ENCODE measurements at regions not wholly inside any gene's neighbourhood (a gene's known extent, or its start where the extent isn't known, plus 50 kb on each side); places are given as distances from the start of the nearest gene placed in this dataset.
"Not testable (repeated sequence)": the region's sequence is repeated elsewhere in the genome, so short reads cannot be mapped to it uniquely, and the experiment has no call there.

DNA sequence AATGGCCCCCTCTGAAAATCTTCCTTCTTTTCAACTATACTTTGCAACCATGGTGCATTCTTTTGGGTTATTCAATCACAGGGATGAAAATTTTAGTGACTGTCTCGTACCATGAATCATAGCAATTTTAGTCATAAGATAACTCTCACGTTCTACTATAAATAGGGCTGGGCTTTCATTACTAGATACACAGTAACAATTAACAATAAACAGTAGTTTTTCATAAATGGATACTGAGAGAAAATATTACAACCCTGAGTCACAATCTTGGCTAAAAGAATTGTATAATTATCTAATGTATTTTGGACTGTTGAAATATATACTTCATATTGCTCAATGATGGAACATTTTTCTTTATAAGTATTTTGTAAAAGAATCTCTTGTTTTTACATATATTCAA lies 96.1 kb downstream of the TEX35 start:
- DNase-seq: no peak

DNA sequence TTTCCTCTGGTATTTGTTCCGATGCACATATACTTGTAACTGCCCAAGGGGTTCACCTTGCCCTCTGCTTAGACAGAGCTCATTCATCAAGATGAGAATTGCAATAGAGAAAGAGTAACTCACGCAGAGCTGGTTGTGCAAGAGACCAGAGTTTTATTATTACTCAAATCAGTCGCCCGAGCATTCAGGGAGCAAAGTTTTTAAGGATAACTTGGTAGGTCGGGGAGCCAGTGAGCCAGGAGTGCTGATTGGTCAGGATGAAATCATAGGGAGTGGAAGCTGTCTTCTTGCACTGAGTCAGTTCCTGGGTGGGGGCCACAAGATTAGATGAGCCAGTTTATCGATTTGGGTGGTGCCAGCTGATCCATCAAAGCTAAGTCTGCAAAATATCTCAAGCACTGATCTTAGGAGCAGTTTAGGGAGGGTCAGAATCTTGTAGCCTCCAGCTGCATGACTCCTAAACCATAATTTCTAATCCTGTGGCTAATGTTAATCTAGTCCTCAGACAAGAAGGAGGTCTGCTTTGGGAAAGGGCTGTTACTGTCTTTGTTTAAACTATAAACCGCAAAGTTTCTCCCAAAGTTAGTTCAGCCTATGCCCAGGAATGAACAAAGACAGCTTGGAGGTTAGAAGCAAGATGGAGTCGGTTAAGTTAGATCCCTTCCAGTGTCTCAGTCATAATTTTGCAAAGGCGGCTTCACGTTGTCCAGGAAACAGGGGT lies 97.9 kb downstream of the TEX35 start:
- DNase-seq: not testable (repeated sequence)

- no peak for DNase-seq
Observed at GRCh38 chr1:178612261-178612660, 99.4 kb downstream of the TEX35 start.

DNA sequence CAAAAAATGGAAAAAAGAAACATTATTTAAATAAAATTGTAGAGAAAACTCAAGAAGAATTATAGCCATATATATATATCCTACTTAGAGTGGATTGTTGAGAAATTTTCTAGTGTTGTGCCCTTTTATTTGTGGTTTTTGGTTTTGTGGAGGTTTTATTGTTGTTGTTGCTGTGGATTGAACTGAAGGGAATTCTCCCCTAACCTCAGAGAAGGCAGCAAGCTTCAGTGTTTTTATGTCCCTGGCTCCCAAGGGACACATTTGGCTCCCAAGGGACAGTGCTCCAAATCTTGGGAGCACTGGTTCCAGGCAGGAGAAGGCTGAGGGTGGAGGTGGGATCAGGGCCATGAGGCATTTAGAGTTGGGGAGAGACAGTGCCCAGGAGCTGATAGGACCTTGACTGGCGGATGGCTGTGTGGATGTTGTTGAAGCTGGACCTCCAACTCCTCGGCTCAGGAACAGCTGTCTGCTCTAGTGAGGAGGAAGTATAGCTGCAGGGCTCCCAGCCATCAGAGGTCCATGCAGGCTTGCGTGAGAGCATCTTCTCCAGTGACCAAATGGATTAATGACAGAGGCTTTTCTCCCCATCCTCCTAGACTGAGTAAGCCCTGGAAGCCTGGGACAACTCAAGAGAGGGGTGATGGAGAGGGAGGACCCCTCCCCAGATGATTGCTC lies 100.5 kb downstream of the TEX35 start:
- no peak for DNase-seq

GRCh38 chr1:178614286-178614685 lies 101.4 kb downstream of the TEX35 start:
- no peak for DNase-seq

GRCh38 chr1:178619042-178619927 lies 105.8 kb upstream of the RALGPS2 start:
- no peak for DNase-seq

GRCh38 chr1:178620584-178621475 lies 104.2 kb upstream of the RALGPS2 start:
- DNase-seq: no peak

DNA sequence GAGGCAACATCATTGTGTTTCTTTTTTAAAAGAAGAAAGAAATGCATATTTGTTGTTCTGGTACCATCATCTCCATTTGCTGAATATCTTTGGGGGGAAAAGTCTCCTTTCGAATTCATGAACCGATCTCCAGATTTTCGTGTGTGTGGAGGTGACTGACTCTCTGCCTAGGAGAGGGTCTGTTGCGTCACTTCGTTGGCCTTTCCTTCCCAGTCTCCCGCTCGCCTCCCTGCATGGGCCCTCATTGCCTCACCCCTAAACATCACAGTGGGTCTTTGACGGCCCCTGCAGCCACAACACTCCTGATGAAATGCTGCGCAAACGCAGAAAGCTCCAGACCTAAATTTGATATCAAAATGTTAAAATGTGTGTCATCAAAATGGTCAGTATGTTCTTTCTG lies 103.2 kb upstream of the RALGPS2 start:
- no peak for DNase-seq

- no peak for DNase-seq
Observed at GRCh38 chr1:178625695-178626094, 99.3 kb upstream of the RALGPS2 start.

DNA sequence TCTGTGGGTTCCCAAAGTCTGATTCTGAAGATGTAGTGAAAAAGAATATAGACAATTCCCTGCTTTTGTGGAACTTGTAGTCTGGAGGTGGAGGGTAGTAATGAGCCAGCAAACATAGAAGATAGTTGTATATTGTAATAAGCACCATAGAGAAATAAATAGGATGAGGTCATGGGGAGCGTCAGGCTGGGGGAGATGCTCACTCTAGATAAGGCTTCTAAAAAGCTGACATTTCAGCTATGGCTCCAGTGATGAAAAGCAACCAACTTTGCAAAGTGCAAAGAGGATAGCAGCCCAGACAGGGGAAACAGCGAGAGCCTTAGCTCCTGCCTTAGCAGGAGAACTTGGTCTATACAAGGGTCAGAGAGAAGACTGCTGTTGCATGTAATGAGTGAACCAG lies 98.0 kb upstream of the RALGPS2 start:
- DNase-seq: no peak

- no peak for DNase-seq
Observed at GRCh38 chr1:178628637-178629251, 96.3 kb upstream of the RALGPS2 start.

GRCh38 chr1:178629252-178630154 lies 95.5 kb upstream of the RALGPS2 start:
- DNase-seq: no peak

DNA sequence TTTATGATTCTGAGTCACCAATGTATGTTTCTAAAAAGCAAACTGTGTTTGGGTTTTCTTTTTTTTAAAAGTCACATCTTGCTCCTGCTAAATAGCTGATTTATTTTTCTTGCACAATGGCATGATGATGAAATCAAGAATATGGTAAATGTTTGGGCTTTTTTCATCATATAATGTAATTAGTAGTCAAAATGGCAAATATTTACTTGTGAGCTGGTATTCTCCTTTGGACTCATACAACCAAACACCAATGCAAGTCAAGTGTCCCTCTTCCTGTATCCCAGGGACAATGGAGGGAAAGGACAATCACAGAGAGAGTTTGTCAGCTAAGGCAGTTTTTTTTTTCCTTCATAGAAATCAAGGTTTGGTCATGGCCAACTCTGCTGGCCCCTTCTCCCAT lies 94.6 kb upstream of the RALGPS2 start:
- no peak for DNase-seq

DNA sequence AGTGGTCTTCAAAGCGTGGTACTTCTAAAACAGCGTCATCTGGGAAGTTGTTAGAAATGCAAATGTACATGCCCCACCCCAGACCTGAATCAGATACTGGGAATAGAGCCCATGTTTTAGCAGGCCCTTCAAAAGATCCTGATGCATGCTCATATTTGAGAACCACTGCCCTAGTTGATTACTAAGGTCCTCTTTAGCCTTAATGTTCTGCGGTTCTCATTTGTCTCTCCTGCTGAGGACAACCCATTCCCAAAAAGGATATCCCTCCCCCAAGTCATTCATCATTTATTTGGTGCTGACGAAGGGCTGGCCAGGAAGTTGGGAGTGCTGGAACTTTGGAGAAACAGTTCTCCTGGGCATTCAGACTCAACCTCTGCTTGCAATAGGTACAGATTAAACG lies 92.4 kb upstream of the RALGPS2 start:
- no peak for DNase-seq

GRCh38 chr1:178633056-178633455 lies 92.0 kb upstream of the RALGPS2 start:
- DNase-seq: no peak

DNA sequence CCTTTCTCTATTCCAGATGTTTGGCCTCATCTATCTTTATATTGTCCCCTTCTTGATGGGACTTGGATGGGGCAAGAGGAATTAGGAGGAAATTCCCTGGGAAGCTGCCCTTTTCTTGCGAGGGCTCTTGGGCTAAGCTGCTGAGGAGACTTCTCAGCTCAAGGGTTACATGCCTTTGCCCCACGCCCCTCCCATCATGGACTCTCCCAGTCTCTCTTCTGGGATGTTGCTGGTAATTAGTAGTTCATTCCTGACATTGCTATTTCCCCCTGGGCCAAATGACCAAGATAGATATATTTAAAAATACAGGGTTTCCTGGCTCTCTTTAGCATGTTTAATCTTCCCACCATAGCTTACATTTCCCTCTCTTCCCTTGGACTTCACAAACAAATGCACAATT lies 90.6 kb upstream of the RALGPS2 start:
- DNase-seq: no peak

DNA sequence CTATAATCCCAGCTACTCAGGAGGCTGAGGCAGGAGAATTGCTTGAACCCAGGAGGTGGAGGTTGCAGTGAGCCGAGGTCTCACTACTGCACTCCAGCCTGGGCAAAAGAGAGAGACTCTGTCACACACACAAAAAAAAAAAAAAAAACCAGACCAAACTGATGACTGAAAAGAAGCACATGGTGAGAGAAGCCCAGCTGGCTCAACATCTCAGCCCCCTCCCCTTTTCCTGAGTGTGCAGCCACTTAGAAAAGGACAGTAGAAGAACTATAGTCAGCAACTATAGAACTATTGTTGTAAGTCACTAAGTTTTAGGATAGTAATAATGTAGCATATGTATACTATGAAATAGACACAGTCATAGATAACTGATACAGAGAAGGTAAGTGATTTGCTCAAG lies 87.2 kb upstream of the RALGPS2 start:
- DNase-seq: no peak

DNA sequence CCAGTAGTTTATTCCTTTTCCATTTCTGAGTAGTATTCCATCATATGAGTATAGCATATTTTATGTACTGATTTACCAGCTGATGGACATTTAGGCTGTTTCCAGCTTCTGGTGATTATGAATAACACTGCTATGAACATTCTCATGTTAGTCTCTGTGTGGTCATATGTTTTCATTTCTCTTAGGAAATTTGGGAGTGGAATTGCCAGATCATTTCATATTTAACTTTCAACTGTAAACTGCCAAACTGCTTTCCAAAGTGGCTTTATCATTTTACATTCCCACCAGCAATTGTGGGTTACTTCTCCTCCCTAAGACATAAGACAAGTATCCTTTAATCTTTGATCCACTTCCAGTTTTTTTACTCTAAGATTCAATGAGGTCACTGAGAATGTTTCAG lies 85.7 kb upstream of the RALGPS2 start:
- DNase-seq: no peak

DNA sequence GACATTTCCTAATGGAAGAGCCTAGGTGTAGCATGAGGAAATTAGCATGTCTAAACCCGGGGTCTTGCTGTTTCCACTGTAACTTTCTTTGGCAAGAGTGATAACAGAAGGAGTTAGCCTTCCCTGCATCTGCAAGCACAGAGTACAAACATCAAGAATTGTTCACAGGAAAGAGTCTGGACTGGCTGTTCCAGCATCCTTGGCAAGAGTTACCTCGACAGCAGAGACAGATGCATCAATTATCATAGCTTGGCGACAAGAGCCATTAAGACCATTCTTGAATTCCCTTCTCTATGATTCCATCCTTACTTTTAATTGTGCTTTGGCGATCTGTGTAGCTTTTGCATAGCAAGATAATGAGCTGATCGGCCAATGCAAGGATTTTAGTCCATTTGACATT lies 82.8 kb upstream of the RALGPS2 start:
- DNase-seq: no peak

DNA sequence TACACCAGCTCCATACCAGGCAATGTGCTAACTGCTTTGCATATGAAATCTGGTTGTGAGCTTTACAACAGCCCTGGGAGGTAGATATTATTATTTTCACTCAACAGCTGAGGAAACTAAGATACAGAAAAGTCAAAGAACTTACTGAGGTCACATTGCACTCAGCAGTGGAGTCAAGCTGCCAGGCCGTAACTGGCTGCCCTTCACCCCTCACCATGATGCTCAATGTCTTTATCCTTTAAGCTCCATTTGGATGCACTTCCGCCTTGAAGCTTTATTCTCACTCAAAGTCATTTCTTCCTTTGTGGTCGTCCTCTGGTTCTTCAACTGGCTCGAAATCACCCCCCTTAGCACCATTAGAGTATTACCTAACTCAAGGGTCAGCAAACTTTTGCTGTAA lies 81.7 kb upstream of the RALGPS2 start:
- DNase-seq: no peak

DNA sequence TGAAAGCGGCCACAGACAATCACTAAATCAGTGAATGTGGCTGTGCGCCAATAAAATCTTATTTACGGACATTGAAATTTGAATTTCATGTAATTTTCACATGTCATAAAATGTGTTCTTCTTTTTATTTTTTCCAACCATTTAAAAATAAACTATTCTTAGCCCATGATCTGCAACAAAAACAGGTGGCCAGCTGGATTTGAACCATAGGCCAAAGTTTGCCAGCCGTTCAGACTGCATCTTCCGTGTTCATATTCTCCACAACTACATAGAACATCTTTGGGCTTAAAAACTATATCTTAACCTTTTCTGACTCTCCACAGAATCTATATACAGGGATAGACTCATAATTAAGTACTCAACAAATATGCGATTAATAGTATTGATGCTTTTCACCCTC lies 81.2 kb upstream of the RALGPS2 start:
- no peak for DNase-seq

Data from RPMI8226 (cell line).